Stimulated activated CD4-positive, alpha-beta T cell treated with anti-CD3 and anti-CD28 coated beads, Interleukin-1b, Interleukin-23, amount 100 ng/mL, for 1 hour (primary cell): ENCODE measurements at regions not wholly inside any gene's neighbourhood (a gene's known extent, or its start where the extent isn't known, plus 50 kb on each side); places are given as distances from the start of the nearest gene placed in this dataset.
"Not testable (repeated sequence)": the region's sequence is repeated elsewhere in the genome, so short reads cannot be mapped to it uniquely, and the experiment has no call there.

Experiments
- DNase-seq, 2 donors: peaks; one replicate each; pipeline ENCODE4 v3.0.0-alpha.2; 2020; ENCODE audit warnings: low read depth in 2 of 2

DNA sequence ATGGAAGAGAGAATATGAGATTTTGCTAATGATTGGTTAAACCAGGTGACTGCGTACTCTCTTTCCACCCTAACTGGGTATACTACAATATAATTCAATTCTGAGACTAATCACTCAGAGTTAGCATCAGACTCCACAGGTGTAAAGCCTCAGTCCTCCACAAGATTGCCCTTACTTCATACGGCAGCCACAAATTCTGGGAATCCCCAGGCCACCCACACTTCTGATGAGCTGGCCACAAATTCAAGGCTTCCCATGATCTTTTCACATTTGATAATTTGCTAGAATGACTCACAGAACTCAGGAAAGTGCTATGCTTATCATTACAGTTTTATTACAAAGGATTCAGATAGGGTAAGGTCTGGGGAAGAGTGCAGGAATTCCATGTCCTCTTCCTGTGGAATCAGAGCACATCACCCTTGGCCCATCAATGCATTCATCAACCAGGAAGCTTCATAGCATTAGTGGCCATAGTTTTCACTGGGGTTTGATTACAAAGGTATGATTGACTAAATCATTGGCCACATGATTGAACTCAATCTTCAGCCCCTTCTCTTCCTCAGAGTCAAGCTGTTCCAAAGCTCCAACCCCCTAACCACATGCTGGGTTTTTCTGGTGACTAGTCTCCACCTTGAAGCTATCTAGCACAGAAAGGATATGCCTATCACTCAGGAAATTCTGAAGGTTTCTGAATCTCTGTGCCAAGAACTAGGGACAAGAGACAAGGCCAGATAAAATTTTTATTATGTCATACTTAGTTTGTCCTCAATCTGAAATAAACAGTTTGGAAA, 131.7 kb downstream of the HHIPL2 start:
- no peak for DNase-seq

DNA sequence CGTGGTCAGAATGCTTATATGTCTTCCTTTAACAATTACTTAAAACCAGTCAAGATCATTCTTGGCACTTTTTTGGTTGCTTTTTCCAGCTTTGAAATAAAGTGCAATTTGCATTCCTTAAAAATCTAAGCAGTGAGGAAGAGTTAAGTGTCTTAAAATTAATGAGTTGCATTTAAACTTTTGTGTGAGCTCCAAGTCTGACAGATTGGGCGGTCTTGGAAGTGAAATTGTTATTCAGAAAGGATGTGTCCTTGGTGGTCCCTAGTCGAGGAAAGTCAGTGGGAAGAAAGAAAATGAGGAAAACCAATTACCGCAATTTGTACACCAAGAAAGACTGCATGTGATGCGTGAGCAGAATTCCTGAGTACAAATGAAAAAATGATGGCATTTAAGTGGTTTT, 132.5 kb downstream of the HHIPL2 start:
- no peak for DNase-seq

DNA sequence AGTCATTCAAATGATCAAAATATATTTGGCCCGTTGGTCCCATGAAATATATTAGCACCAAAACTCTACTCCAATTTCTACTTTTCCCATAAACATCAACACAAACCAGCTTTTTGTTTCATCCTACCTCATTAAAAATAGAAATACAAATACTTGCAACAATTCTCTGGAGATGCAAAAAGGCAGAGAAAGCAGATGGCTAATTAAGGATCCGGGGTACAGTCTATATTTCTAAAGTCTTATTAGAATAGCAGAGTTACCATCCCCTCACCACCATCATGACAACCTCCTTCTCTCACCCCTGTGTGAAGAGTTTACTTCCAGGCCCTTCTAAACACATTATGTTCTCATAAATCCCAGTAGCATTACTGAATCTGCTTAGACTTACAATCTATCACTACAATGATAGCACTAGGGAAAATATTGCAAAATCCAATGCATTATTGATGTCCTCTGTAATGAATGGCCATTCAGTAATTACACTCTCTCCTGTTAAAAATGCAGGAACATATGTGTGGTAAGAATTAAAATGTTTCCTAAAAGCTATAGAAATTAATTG, 133.8 kb downstream of the HHIPL2 start:
- DNase-seq = no peak

DNA sequence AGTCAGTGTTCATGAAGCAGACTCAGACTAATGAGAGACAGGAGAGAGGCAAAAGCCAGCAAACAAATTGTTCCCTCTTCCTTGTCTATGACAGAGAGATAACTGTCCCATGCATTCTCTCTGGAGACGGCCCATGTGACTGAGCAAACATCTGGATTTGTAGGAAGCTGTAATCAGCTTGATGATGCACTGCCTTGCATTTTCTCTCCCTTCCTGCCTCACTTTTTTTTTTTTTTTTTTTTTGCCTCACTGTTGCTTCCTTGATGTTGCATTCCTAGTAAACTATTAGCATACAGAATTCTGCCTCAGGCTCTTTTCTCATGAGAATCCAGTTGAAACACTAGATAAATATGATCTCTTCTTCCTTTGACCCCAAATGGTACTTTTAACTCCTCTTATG, 134.5 kb downstream of the HHIPL2 start:
- DNase-seq = no peak

DNA sequence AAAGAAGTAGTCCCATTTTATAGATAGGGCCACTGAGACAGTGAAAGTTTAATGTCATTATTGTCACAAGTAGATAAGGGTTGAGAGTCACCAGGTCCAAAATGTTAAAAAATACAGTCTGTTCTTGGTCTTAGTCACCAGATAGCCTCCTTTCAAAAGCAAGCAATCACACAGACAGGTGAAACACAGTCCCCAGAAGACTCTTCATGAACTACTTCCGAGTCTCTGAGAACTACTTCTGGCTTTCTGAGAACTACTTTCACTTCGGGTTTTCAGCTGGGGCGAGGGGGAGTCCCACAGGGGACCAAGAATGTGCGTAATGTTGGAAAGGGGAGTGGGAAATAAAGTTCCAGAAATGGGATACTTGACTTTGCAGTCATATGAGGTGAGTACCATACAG, 143.2 kb downstream of the HHIPL2 start:
- no peak for DNase-seq

DNA sequence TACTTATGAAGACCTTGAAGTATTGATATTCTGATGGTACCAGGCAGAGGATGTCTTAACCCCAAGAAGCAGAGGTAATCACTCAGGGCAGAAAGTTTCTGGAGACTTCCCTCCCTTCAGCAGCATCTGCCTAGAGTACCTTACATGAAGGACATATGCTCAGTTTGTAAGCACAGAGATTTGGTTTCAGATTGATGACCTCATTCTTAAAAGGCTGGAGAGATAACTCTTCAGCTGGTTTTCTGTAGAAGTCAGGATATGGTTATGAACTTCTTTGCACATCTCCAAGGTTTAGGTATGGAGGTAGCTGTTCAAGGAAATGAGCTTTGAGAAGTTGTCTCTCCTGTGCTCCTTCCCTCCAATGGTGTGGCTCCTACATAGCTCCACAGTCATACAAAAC, 148.7 kb downstream of the HHIPL2 start:
- no peak for DNase-seq

DNA sequence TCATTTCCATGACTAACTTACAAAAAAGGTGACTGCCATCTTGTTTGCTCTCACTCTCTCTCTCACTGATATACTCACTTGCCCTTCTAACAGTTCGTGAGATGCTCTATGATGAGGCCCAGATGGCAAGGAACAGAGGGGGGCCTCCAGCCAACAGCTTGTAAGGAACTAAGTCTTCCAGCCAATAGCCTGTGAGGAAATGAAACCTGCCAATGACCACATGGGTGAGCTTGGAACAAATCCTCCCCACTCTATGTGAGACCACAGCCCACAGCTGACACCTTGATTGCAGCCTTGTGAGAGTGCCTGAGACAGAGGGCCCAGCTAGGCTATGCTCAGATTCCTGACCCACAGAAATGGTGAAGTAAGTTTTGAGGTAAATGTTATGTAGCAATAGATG, 153.7 kb downstream of the HHIPL2 start:
- DNase-seq = no peak

DNA sequence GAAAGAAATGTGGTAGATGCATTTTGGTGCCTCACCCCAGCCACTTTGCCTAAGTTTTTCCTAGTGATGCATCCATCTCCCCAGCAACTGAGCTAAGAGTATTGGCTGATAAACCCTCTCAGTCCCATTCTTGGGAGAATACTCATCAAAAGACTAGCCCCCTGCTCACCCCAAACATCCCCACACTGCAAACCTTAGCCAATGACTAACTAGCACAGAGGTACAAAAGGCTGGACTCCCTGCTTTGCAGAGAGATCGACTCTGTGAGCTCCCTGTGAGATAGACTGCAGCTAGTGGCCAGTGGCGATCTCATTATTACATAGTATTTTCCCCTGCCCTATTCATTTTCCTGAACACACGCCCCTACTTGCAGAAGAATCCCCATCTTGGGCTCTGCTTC, 155.3 kb downstream of the HHIPL2 start:
- no peak for DNase-seq

DNA sequence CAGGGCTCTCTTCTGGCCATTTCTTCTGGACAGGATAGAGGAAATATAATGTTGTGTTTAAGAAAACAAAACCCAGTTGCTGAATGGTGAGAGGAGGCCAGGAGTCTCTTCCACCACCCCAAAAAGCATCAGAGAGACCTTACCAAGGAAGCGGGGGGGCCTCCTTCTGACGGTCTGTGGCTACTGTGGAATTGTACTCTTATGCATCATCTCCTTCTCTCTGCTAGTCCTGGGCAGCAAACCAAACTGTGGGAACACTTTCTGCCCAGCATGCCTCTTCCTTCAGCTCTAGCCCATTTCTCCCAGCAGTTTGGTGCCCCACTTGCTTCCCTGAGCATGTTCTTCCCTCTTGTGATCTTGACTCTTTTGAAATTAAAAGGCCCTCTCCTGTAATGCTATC, 157.7 kb downstream of the HHIPL2 start:
- no peak for DNase-seq

DNA sequence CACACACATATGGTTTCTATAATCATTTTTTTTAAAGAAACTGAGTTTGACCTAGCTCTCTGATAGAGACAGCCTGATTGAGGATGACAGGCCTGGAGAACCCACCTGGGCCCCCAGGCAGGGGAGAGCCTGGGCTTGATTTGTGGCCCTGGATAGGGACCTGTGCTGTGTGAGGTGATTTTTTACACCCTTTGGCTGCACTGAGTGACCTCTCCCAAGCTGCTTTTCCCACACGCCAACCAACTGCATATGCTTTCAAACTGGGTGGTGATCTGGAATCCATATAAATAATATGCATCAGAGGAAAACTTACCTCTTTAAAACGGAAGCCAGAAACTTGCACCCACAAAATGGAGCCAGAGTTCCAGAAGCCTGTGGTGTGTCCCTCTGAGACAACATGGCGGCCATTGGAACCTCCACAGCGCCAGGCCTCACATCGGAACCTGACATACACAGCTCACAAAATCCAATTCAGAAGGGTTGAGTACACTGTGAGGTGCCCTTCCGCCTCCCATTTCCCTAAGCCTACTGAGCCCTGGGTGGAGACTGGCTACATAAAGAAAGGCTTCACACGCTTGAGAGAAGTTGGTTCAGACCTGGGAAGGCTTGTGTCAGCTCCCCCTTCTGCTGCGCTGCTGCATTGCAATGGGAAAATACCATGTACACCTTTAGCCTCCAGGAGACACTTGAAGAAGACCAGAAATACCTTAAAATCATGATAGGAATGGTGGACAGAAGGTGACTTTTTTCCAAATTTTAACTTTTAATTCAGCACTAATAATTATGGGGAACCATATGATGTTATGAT, 160.7 kb downstream of the HHIPL2 start:
- no peak for DNase-seq

DNA sequence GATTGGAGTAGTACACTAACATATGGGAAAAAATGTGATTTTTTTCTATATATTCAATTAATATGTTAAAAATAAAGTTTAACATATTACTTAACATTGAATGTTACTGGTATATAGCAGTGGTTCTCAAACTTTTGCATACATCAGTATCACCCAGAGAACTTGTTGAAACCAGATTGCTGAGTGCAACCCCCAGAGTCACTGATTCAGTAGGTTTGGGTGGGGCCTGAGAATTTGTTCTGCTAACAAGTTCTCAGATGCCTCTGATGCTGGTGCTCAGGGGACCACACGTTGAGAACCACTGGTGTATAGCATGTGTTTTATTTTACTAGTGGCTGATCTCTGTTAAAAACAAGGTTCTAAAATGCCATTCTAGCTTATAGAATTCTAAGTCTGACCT, 161.9 kb downstream of the HHIPL2 start:
- DNase-seq = no peak

DNA sequence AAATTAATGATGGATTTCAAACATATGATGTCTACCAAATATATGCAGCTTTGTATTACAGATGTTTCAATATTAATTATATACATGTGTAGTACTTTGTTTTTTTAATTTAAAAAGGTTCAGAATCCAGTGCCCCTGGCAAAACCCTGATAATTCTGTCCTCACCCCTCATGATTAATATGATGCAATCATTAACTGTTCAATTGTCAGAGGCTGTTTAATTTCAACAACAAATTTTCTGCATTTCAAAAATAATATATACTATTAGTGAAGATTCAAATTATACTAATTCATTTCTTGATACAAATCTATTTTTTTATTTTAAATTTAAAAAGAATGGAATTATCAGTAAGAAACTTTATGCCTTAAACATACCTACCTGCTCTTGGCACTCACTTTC, 162.6 kb downstream of the HHIPL2 start:
- no peak for DNase-seq

DNA sequence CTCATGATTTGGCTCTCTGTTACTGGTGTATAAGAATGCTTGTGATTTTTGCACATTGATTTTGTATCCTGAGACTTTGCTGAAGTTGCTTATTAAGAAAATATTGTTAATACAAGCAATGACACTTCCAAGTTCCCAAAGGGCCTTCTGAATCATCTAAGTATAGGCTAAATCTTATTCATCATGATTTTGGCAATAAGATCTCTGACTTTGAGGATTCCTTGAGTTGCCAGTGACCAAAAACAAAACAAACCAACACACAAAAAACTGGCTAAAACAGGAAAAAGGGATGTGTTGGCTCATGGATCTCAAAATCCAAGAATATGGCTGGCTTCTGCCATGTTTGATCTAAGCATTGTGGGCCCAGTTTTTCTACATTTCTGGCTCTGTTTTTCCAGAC, 163.4 kb downstream of the HHIPL2 start:
- no peak for DNase-seq

DNA sequence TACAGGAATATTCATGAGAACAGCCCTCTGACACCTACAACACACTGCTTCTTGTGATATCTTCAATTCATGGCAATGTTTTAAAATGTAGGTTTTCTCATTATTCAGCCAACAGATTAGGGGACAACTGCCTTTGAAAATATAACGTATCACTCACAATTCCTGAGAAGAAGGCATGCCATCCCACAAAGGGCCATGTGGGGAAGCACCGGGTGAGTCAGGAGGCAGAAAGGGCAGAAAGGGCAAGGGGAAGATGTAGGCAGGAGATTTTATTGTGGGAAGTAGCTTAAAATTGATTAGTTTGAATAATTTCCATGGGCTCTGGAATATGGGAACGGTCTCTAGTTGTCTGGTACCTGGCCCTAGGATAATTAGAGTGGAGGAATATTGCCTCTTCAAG, 165.7 kb downstream of the HHIPL2 start:
- no peak for DNase-seq

DNA sequence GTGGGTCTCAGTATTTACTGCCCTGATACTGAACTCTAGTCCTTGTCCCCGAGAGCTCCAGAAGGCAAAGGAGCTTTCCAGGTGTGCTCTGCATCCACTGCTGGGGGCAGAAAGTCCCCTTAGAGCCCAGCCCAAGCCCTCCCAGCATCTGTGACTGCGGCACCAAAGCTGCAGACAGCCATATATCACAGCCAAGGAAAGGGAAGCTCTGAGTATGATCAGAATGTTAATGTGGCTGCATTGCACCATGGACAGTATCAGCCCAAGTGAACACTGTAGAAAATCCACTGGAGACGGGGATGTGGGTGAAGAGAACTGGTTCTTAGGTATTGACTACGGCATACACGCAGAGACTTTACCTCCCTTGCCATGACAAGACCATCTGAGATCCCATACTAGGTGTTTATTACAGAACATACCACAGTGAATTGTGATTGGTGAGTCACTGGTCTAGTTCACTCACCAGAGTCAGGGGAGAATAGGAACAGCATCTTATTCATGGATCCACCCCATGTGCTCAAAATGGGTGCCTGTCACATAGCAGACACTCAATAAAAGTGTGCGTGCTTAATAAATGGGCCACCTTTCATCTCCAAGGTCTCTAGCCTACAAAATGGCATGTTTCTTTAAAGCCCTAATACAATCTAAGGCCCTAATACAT, 170.3 kb downstream of the HHIPL2 start:
- DNase-seq = no peak

DNA sequence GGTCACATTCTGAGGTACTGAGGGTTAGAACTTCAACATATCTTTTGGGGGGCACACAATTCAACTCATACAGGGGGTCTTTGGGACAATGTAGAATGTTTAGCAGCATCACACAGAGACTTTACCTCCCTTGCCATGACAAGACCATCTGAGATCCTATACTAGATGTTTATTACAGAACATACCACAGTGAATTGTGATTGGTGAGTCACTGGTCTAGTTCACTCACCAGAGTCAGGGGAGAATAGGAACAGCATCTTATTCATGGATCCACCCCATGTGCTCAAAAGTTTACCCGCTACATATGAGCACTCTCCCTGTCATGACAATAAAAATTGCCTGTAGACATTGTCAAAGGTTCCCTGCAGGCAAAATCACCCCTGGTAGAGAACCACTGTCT, 171.1 kb downstream of the HHIPL2 start:
- DNase-seq = not testable (repeated sequence)

DNA sequence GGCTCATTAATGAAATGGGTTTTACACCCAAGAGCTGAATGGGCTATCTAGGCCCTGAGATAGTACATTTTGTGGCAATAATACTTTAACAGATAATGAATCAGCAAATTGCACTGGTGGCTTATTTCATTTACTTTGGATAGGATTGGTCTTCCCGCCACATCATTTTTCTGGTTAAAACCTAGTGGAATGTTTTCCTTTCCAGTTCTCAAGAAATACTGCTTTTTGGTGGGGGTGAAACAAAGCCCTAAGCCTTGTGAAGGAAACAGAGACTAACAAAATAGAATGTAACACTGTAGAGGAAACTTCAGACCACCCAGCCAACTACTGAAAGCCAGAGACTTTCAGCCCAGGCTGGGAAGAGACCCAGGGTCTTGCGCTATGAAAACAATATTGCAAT, 172.2 kb downstream of the HHIPL2 start:
- no peak for DNase-seq

DNA sequence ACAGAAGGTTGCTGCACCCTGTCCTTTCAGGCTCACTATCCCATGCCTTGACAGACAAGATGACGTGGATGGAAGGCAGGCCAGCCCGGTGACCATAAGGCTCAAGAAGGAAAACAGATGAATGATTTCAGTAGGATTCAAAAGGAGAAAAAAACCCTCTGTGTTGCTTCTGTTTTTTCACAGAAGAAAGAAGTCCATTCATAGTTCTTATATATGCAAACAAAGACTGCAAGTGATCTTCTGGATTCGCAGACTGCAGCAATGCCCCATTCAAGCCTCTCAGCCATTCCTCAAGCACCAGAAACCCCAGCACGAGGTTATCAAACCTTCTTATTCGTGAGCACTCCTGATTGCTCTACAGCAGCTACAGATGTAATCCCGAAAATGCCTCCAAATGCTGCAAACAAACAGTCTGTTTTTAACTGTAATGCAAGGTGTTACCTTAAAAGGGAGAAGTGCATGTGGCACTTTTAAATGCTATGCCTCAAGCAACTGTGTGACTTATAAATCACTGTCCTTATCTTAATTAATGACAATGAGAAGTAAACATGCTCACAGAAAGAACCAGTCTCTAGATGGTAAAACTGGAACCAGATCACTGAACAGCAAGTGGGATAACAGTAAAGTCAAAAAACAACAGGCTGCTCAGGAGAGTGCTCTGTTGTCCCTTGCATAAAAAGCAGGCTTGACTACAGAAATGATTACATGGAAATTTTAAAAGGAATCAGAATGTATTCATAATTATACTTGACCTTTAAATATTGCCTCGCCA, 173.9 kb downstream of the HHIPL2 start:
- no peak for DNase-seq

DNA sequence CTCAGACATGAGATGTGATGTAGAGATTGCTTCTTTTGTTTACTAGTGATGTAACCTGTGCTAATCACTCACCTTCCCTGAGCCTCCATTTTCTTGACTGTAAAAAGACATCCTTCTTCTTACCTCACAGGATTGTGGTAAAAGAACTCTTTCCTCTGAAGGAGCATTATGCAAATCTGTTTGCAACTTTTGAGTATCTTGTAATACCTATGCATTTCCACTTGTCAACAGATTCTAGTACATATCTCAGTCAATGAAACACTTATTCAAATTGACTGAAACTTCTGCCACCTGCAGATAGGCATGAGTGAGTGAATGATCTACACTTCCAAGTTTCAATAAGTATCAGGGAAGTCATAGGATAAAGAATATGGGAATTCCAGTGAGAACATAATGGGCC, 174.7 kb downstream of the HHIPL2 start:
- DNase-seq = no peak

DNA sequence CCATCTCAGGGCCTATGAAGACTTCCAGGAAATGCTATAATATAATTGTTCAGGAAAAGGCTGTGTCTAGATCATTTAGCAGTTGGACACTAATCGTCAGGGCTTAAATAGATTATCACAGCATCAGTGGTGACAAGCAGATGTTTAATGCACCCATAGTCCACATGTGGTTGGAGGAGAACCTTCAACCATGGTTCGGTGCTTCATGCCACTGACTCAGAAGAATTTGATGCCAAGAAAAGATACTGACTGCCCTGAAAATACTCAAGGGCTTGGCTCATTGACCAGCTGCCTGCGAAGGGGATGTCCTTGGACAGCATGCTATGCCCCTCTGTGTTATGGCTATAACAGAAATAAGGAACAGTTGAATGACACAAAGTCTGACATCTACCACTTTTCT, 175.7 kb downstream of the HHIPL2 start:
- no peak for DNase-seq

DNA sequence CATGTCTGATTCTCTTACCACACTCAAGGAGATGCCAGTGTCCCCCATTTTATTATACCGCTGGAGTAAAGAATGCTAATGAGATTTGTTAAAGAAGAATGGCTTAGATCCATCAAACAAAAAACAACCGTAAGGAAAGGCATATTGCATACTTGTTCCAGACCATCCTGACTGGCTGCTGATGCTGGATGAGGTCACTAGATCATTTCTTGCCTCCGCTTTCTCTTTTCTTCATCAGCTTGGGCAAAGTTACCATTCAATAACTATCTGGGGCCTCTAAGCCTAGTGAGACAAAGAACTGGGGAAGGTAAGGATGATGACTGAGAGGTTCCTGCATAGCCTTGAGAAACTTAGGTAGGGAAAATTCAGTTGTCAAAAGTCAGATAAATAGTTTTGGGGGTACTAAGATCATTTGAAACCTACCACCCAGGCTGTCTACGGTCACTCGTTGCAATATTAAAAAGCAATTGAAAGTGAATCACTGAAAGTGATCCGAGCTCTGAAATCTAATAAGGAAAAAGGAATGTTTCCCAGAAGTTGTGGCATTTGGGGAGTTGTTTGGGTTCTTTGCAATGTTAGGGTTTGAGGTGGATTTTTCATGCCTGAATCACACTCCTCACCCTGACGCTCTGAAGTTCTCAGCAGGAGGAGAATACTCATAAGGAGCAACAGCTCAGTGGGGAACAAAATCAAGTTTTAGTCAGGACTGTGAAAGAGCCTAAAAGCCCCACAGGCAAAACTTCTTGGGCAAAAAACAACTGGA, 176.8 kb downstream of the HHIPL2 start:
- no peak for DNase-seq
